SK-N-MC (cell line): ENCODE measurements at regions not wholly inside any gene's neighbourhood (a gene's known extent, or its start where the extent isn't known, plus 50 kb on each side); places are given as distances from the start of the nearest gene placed in this dataset.

Experiments
- EZH2 ChIP-seq: fragments of 200-600 bp; sonication (generic); IDR thresholded peaks from one replicate; pipeline ENCODE4 v1.6.1; 2017; ENCODE audit warnings: antibody characterized with exemption
- POLR2AphosphoS5 ChIP-seq: IDR thresholded peaks from 2 replicates; pipeline ENCODE4 v1.6.1; 2012; ENCODE audit warnings: mild to moderate bottlenecking, low read depth, low read length, borderline replicate concordance

DNA sequence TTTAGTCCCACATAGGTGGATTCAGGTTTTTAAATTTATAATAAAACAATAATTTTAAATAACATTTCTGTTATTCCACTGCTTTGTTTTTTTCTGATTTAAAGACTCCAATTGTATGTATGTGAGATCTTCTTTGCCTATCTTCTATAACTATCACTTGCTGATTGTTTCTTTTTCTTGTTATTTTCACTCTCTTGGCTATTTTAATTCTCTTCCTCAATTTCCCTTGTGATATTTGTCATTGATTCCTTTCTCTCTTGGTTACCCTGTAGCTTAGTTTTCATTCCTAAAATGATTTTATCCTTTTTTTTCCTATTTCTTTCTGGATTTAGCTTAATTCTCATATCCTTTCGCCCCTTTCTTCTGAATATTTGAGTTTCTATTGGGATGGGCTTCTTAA, 227.3 kb upstream of the TENT5A start:
- no peak for TF ChIP-seq EZH2
- TF ChIP-seq POLR2AphosphoS5, result no peak
